ENCODE measurements at regions not wholly inside any gene's neighbourhood (a gene's known extent, or its start where the extent isn't known, plus 50 kb on each side); places are given as distances from the start of the nearest gene placed in this dataset.
"Not testable (repeated sequence)": the region's sequence is repeated elsewhere in the genome, so short reads cannot be mapped to it uniquely, and the experiment has no call there.

DNA sequence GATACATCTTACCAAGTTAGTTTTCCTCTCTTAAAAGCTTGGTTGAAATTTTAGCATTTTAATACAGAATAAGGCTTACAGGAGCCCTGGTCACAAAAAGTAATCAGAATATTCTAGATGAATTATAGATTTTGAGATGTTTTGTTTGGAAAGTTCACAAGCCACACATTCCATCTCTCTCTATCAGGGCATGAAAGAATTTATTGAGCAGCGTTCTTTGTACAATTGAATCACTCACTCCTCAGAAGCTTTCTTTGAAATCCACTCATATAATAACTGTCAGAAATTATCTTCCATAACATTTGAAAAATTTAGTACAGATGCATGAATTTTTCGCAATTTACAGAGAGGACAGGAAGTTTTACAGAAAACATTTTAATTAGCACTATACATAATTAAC is 938.6 kb upstream of the MDGA2 start:
- intact Hi-C loops (cut with micrococcal nuclease): no loop called here
- H3K4me3 Mint-ChIP-seq: no peak overlapping the region
- WGBS (ENCODE audit: insufficient coverage): no CpG with 5 or more reads among the region's 2 CpGs
- no peaks in the 10 kb centered on the region for H3K4me1 Mint-ChIP-seq
- H3K36me3 ChIP-seq (replicated peaks in 1 of 2; ENCODE audit: control insufficient read depth in 1 of 2, insufficient read depth in 2 of 2, low read length in 2 of 2): no peaks in the 10 kb centered on the region
- H3K27me3 Mint-ChIP-seq (ENCODE audit: low read depth in 3 of 3): no peaks in the 10 kb centered on the region
- H3K9me3 Mint-ChIP-seq: peaks cover 0 to 7% (median 4%) of the 10 kb centered on the region in 7 donors
- no peak for TF ChIP-seq CTCF (IDR thresholded peaks at IDR 0.05)
- no peak overlapping the region for H3K27ac ChIP-seq (ENCODE audit: low read depth in 1 of 2, low read length in 2 of 2)
- no peak overlapping the region for H3K4me3 ChIP-seq (replicated peaks in 1 of 3; ENCODE audit: low read depth in 2 of 3, low read length in 3 of 3)
- H4K20me1 ChIP-seq (ENCODE audit: insufficient read depth, low read length): no peaks in the 10 kb centered on the region
- peaks cover 3 to 5% of the 10 kb centered on the region in 2 donors for H3K9me3 ChIP-seq (replicated peaks in 1 of 2; ENCODE audit: control insufficient read depth in 1 of 2, insufficient read depth in 1 of 2, low read length in 2 of 2)
- H3K4me2 ChIP-seq (replicated peaks; ENCODE audit: extremely low read depth, low read length, poor library complexity, severe bottlenecking): no peak overlapping the region
- H3K27me3 ChIP-seq (ENCODE audit: control insufficient read depth in 2 of 2, insufficient read depth in 2 of 2, low read length in 2 of 2): no peaks in the 10 kb centered on the region
- no peak overlapping the region for H2AFZ ChIP-seq (ENCODE audit: insufficient read depth, low read depth, low read length, poor library complexity, severe bottlenecking)
- DNase-seq: no peak
- H3K36me3 Mint-ChIP-seq: no peaks in the 10 kb centered on the region
- H3K79me2 ChIP-seq (ENCODE audit: insufficient read depth, low read length): no peaks in the 10 kb centered on the region
- H3K4me1 ChIP-seq (ENCODE audit: control insufficient read depth in 1 of 2, insufficient read depth in 2 of 2, low read length in 2 of 2): no peaks in the 10 kb centered on the region
- no peak overlapping the region for H3K27ac Mint-ChIP-seq
- no peak overlapping the region for H3K9ac ChIP-seq (ENCODE audit: insufficient read depth, low read length, poor library complexity, severe bottlenecking)

DNA sequence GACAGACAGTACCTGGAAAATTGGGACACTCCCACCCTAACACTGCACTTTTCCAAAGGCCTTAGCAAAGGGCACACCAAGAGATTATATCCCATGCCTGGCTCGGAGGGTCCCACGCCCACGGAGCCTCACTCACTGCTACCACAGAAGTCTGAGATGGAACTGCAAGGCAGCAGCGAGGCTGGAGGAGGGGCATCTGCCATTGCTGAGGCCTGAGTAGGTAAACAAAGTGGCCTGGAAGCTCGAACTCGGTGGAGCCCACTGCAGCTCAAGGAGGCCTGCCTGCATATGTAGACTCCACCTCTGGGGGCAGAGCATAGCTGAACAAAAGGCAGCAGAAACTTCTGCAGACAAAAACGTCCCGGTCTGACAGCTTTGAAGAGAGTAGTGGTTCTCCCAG is 931.6 kb upstream of the MDGA2 start:
- intact Hi-C loops (cut with micrococcal nuclease); H3K9ac ChIP-seq (ENCODE audit: insufficient read depth, low read length, poor library complexity, severe bottlenecking); H2AFZ ChIP-seq (ENCODE audit: insufficient read depth, low read depth, low read length, poor library complexity, severe bottlenecking); H3K4me1 ChIP-seq (ENCODE audit: control insufficient read depth in 1 of 2, insufficient read depth in 2 of 2, low read length in 2 of 2); H3K36me3 ChIP-seq (replicated peaks in 1 of 2; ENCODE audit: control insufficient read depth in 1 of 2, insufficient read depth in 2 of 2, low read length in 2 of 2); H3K27me3 Mint-ChIP-seq (ENCODE audit: low read depth in 3 of 3); H3K4me3 Mint-ChIP-seq; H3K27me3 ChIP-seq (ENCODE audit: control insufficient read depth in 2 of 2, insufficient read depth in 2 of 2, low read length in 2 of 2); H4K20me1 ChIP-seq (ENCODE audit: insufficient read depth, low read length); H3K4me2 ChIP-seq (replicated peaks; ENCODE audit: extremely low read depth, low read length, poor library complexity, severe bottlenecking); H3K36me3 Mint-ChIP-seq; H3K9me3 ChIP-seq (replicated peaks in 1 of 2; ENCODE audit: control insufficient read depth in 1 of 2, insufficient read depth in 1 of 2, low read length in 2 of 2); H3K79me2 ChIP-seq (ENCODE audit: insufficient read depth, low read length); H3K4me3 ChIP-seq (replicated peaks in 1 of 3; ENCODE audit: low read depth in 2 of 3, low read length in 3 of 3); H3K4me1 Mint-ChIP-seq; DNase-seq; H3K27ac ChIP-seq (ENCODE audit: low read depth in 1 of 2, low read length in 2 of 2): not testable (repeated sequence)
- Mint-ChIP-seq H3K27ac (peak overlapping the region in 1 of 7 donors; percentile 32), H3K9me3 (peaks cover 12 to 29% (median 14%) of the 10 kb centered on the region in 7 donors)
- 85% methylated on average over 7 of the region's 8 CpGs for WGBS (ENCODE audit: insufficient coverage)
